Loucy (cell line): ENCODE measurements at regions not wholly inside any gene's neighbourhood (a gene's known extent, or its start where the extent isn't known, plus 50 kb on each side); places are given as distances from the start of the nearest gene placed in this dataset.

Source experiments
- H2AFZ ChIP-seq: fragments of 200-600 bp; sonication (generic); 2 replicates; pipeline ENCODE4 v1.6.0; 2016; ENCODE audit warnings: antibody characterized with exemption, mild to moderate bottlenecking, low read length, moderate library complexity
- H3F3A ChIP-seq: fragments of 200-600 bp; 2 replicates; pipeline ENCODE4 v1.6.0; 2016; ENCODE audit warnings: antibody characterized with exemption, low read depth, mild to moderate bottlenecking
- H3K27me3 ChIP-seq: fragments of 200-600 bp; sonication (generic); 2 replicates; pipeline ENCODE4 v1.6.1; 2014; ENCODE audit warnings: low read length, mild to moderate bottlenecking; ENCODE audit not compliant: insufficient read depth, poor library complexity, severe bottlenecking
- H3K36me3 ChIP-seq: fragments of 200-600 bp; sonication (generic); 2 replicates; pipeline ENCODE4 v1.6.1; 2016; ENCODE audit warnings: low read length; ENCODE audit not compliant: insufficient read depth
- H3K4me1 ChIP-seq: fragments of 200-600 bp; sonication (generic); 2 replicates; pipeline ENCODE4 v1.5.1; 2014; ENCODE audit warnings: low read length, mild to moderate bottlenecking; ENCODE audit not compliant: insufficient read depth, poor library complexity, severe bottlenecking
- H3K4me2 ChIP-seq: fragments of 200-600 bp; sonication (generic); 2 replicates; pipeline ENCODE4 v1.6.0; 2014; ENCODE audit warnings: antibody characterized with exemption, low read length, low read depth, mild to moderate bottlenecking; ENCODE audit not compliant: poor library complexity, severe bottlenecking
- H3K4me3 ChIP-seq: fragments of 200-600 bp; sonication (generic); 2 replicates; pipeline ENCODE4 v1.5.1; 2014; ENCODE audit warnings: low read length, mild to moderate bottlenecking, mixed read lengths; ENCODE audit not compliant: poor library complexity, severe bottlenecking
- H3K79me2 ChIP-seq: fragments of 200-600 bp; sonication (generic); 2 replicates; pipeline ENCODE4 v1.6.1; 2014; ENCODE audit warnings: low read length; ENCODE audit not compliant: insufficient read depth
- H3K9ac ChIP-seq: fragments of 200-600 bp; sonication (generic); 2 replicates; pipeline ENCODE4 v1.6.0; 2014; ENCODE audit warnings: mild to moderate bottlenecking, low read depth, low read length, moderate library complexity; ENCODE audit not compliant: poor library complexity, severe bottlenecking
- H3K9me2 ChIP-seq: fragments of 200-600 bp; sonication (generic); replicated peaks from 2 replicates; pipeline ENCODE4 v1.6.1; 2016; ENCODE audit warnings: low read depth, low read length, mixed read lengths
- H3K9me3 ChIP-seq: fragments of 200-600 bp; sonication (generic); 2 replicates; pipeline ENCODE4 v1.6.1; 2014; ENCODE audit warnings: mild to moderate bottlenecking, antibody characterized with exemption, low read length, low read depth; ENCODE audit not compliant: insufficient read depth
- H4K20me1 ChIP-seq: fragments of 200-600 bp; sonication (generic); 2 replicates; pipeline ENCODE4 v1.6.0; 2014; ENCODE audit warnings: antibody characterized with exemption, low read length, mild to moderate bottlenecking; ENCODE audit not compliant: insufficient read depth, poor library complexity, severe bottlenecking
- CTCF ChIP-seq: fragments of 200-600 bp; sonication (generic); conservative IDR thresholded peaks from 2 replicates; pipeline ENCODE4 v1.5.1; 2014; ENCODE audit warnings: mild to moderate bottlenecking, antibody characterized with exemption, low read length
- EZH2phosphoT487 ChIP-seq: fragments of 200-600 bp; IDR thresholded peaks from 2 replicates; pipeline ENCODE4 v1.6.1; 2018; ENCODE audit warnings: antibody characterized with exemption, mild to moderate bottlenecking, moderate library complexity, borderline replicate concordance

DNA sequence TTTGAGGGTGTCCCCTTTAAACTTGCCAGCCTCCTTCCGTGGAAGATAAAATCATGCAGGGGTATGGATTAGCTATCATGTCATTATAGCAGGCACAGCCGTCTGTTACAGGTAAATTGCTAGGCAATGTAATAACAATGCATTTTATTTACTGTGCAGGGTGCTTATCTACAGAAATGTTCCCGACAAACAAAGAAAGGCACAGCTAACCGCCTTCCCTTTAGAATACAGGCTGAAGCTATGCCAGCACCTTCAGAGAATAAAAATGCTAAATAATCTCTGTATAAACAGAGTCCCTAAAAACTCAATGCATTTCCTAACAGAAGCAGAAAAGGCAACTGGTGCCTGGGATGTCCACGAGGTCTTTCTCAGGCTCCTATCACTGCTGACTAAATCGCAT lies 239.2 kb downstream of the SPTSSA start:
- no peaks in the 10 kb centered on the region for H4K20me1 ChIP-seq
- H3K4me2 ChIP-seq: no peak overlapping the region
- H2AFZ ChIP-seq: no peak overlapping the region
- no peaks in the 10 kb centered on the region for H3F3A ChIP-seq
- no peaks in the 10 kb centered on the region for H3K4me1 ChIP-seq
- H3K9me3 ChIP-seq: no peaks in the 10 kb centered on the region
- no peaks in the 10 kb centered on the region for H3K79me2 ChIP-seq
- no peaks in the 10 kb centered on the region for H3K36me3 ChIP-seq
- no peak for TF ChIP-seq EZH2phosphoT487
- H3K9ac ChIP-seq: no peak overlapping the region
- H3K9me2 ChIP-seq: no peaks in the 10 kb centered on the region
- no peaks in the 10 kb centered on the region for H3K27me3 ChIP-seq
- H3K4me3 ChIP-seq: no peak overlapping the region

- no peaks in the 10 kb centered on the region for H3K9me3 ChIP-seq
- no peaks in the 10 kb centered on the region for H3K36me3 ChIP-seq
- H3F3A ChIP-seq: no peaks in the 10 kb centered on the region
- H3K4me2 ChIP-seq: no peak overlapping the region
- H4K20me1 ChIP-seq: no peaks in the 10 kb centered on the region
- no peaks in the 10 kb centered on the region for H3K4me1 ChIP-seq
- H2AFZ ChIP-seq: no peak overlapping the region
- H3K27me3 ChIP-seq: no peaks in the 10 kb centered on the region
- no peaks in the 10 kb centered on the region for H3K9me2 ChIP-seq
- no peaks in the 10 kb centered on the region for H3K79me2 ChIP-seq
- no peak overlapping the region for H3K9ac ChIP-seq
- no peak overlapping the region for H3K4me3 ChIP-seq
- TF ChIP-seq EZH2phosphoT487: no peak
- TF ChIP-seq CTCF: no peak
Measured at GRCh38 chr14:34222122-34222521, 239.9 kb downstream of the SPTSSA start.

- Histone ChIP-seq H3K4me3 (no peak overlapping the region), H3K4me1 (no peaks in the 10 kb centered on the region), H3K9me3 (no peaks in the 10 kb centered on the region), H3K79me2 (no peaks in the 10 kb centered on the region), H3K4me2 (no peak overlapping the region), H3K9ac (no peak overlapping the region), H2AFZ (no peak overlapping the region), H3K27me3 (no peaks in the 10 kb centered on the region), H3K9me2 (no peaks in the 10 kb centered on the region), H3F3A (no peaks in the 10 kb centered on the region), H3K36me3 (no peaks in the 10 kb centered on the region), H4K20me1 (no peaks in the 10 kb centered on the region)
- TF ChIP-seq EZH2phosphoT487: no peak
- no peak for TF ChIP-seq CTCF
Measured at GRCh38 chr14:34220921-34221320, 241.1 kb downstream of the SPTSSA start.

DNA sequence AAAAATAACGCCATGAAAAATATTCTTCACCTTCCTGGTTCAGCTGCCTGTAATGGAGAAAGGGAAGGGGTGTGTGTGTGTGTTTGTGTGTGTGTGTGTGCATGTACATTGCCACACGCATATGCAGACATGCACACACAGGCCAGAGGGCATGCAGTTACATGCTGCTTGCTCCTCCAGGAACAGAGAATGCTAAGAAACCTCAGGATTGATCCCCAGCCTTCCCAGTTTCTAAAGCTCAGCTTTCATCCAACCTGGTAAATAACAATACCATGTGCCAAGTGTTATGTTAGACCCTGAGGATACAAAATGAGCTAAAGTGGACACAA lies 241.7 kb downstream of the SPTSSA start:
- no peak overlapping the region for H3K4me3 ChIP-seq
- H3K79me2 ChIP-seq: no peaks in the 10 kb centered on the region
- no peaks in the 10 kb centered on the region for H3K9me3 ChIP-seq
- no peaks in the 10 kb centered on the region for H3K4me1 ChIP-seq
- H3K36me3 ChIP-seq: no peaks in the 10 kb centered on the region
- H4K20me1 ChIP-seq: no peaks in the 10 kb centered on the region
- no peak overlapping the region for H3K4me2 ChIP-seq
- no peak for TF ChIP-seq CTCF
- no peak for TF ChIP-seq EZH2phosphoT487
- H3K27me3 ChIP-seq: no peaks in the 10 kb centered on the region
- H3K9ac ChIP-seq: no peak overlapping the region
- no peaks in the 10 kb centered on the region for H3K9me2 ChIP-seq
- no peaks in the 10 kb centered on the region for H3F3A ChIP-seq
- H2AFZ ChIP-seq: no peak overlapping the region
